VCaP (cell line): ENCODE measurements at regions not wholly inside any gene's neighbourhood (a gene's known extent, or its start where the extent isn't known, plus 50 kb on each side); places are given as distances from the start of the nearest gene placed in this dataset.
A peak's percentile ranks its signal among the peaks of the same experiment; 100 is the strongest.
"Not testable (repeated sequence)": the region's sequence is repeated elsewhere in the genome, so short reads cannot be mapped to it uniquely, and the experiment has no call there.

Source experiments
- H3K27ac ChIP-seq: fragments of 450-650 bp; 2 replicates; pipeline ENCODE4 v1.5.1; 2017
- CTCF ChIP-seq: fragments of 450-650 bp; conservative IDR thresholded peaks from 2 replicates; pipeline ENCODE4 v1.5.1; 2017; ENCODE audit warnings: mild to moderate bottlenecking, moderate library complexity

- TF ChIP-seq CTCF: no peak
- H3K27ac ChIP-seq: peak overlapping the region; percentile 89
These were observed 180.7 kb upstream of the ID2 start for GRCh38 chr2:8501061-8501720.

- no peak for TF ChIP-seq CTCF
- peak overlapping the region; percentile 89; the same call in 1 of the 2 replicates for H3K27ac ChIP-seq
These were observed 179.5 kb upstream of the ID2 start for GRCh38 chr2:8502316-8502715.

GRCh38 chr2:8505311-8505920 lies 176.4 kb upstream of the ID2 start:
- no peak for TF ChIP-seq CTCF
- H3K27ac ChIP-seq: no peak overlapping the region

GRCh38 chr2:8506746-8507145 lies 175.1 kb upstream of the ID2 start:
- H3K27ac ChIP-seq: peak overlapping the region; percentile 33; the same call in 1 of the 2 replicates
- TF ChIP-seq CTCF: no peak

GRCh38 chr2:8508766-8509165 lies 173.1 kb upstream of the ID2 start:
- TF ChIP-seq CTCF: no peak
- H3K27ac ChIP-seq: no peak overlapping the region; the same call in 1 of the 2 replicates

GRCh38 chr2:8509621-8510020 lies 172.2 kb upstream of the ID2 start:
- TF ChIP-seq CTCF: no peak
- no peak overlapping the region for H3K27ac ChIP-seq

- H3K27ac ChIP-seq: not testable (repeated sequence)
These were observed 171.8 kb upstream of the ID2 start for GRCh38 chr2:8510055-8510454.

- no peak overlapping the region for H3K27ac ChIP-seq
- no peak for TF ChIP-seq CTCF
These were observed 171.3 kb upstream of the ID2 start for GRCh38 chr2:8510519-8510918.
